Lower lobe of right lung (tissue), 2 donors: ENCODE measurements at regions not wholly inside any gene's neighbourhood (a gene's known extent, or its start where the extent isn't known, plus 50 kb on each side); places are given as distances from the start of the nearest gene placed in this dataset.
A peak's percentile ranks its signal among the peaks of the same experiment; 100 is the strongest.

Experiments
- ATAC-seq, 2 donors: fragments of 200-7000 bp; cut with Tn5 transposase; one replicate each; pipeline ENCODE4 v1.9.1; 2020 to 2022; ENCODE audit warnings: mild to moderate bottlenecking in 2 of 2, moderate library complexity in 2 of 2
- DNase-seq: peaks from one replicate; pipeline ENCODE4 v3.0.0-alpha.2; 2020
- H3K27ac ChIP-seq: fragments of 200-600 bp; one replicate; pipeline ENCODE4 v1.8.0; 2022
- H3K27me3 ChIP-seq: fragments of 200-600 bp; one replicate; pipeline ENCODE4 v1.8.0; 2022; ENCODE audit warnings: low read depth
- H3K36me3 ChIP-seq: fragments of 200-600 bp; one replicate; pipeline ENCODE4 v1.8.0; 2022; ENCODE audit warnings: mild to moderate bottlenecking
- H3K4me1 ChIP-seq: fragments of 200-600 bp; one replicate; pipeline ENCODE4 v1.8.0; 2022
- H3K4me3 ChIP-seq: fragments of 200-600 bp; one replicate; pipeline ENCODE4 v1.8.0; 2022; ENCODE audit warnings: mild to moderate bottlenecking
- H3K9me3 ChIP-seq: fragments of 200-600 bp; one replicate; pipeline ENCODE4 v1.8.0; 2022
- CTCF ChIP-seq: fragments of 200-600 bp; IDR thresholded peaks from one replicate; pipeline ENCODE4 v1.8.0; 2022; ENCODE audit warnings: antibody characterized with exemption, mild to moderate bottlenecking
- intact Hi-C: fragments of 100-400 bp; cut with DNase I; formaldehyde crosslinking; loops from one replicate; pipeline ENCODE4 v1.11.0; 2022
- donor health status: DM: no; HTN: yes; CAD: no; lungs with severe emphysema.

GRCh38 chr3:127426444-127427153 lies 138.8 kb upstream of the PRR20G start:
- ATAC-seq (no peak), DNase-seq (no peak)
- no peak overlapping the region for H3K27ac ChIP-seq
- no peak overlapping the region for H3K4me3 ChIP-seq
- no peaks in the 10 kb centered on the region for H3K9me3 ChIP-seq
- H3K4me1 ChIP-seq: no peaks in the 10 kb centered on the region
- no peaks in the 10 kb centered on the region for H3K36me3 ChIP-seq
- peaks cover 39% of the 10 kb centered on the region for H3K27me3 ChIP-seq
- intact Hi-C loops: no loop called here
- no peak for TF ChIP-seq CTCF

GRCh38 chr3:127425505-127426443 lies 137.9 kb upstream of the PRR20G start:
- intact Hi-C loops: no loop called here

GRCh38 chr3:127424766-127425504 lies 137.1 kb upstream of the PRR20G start:
- no peak for ATAC-seq
- intact Hi-C loops: no loop called here
- Histone ChIP-seq H3K27me3 (peaks cover 32% of the 10 kb centered on the region), H3K27ac (no peak overlapping the region), H3K36me3 (no peaks in the 10 kb centered on the region), H3K4me1 (no peaks in the 10 kb centered on the region), H3K4me3 (no peak overlapping the region), H3K9me3 (no peaks in the 10 kb centered on the region)
- TF ChIP-seq CTCF: no peak
- no peak for DNase-seq

More at GRCh38 chr3:127425505-127426443, 137.9 kb upstream of the PRR20G start:
- DNase-seq (no peak), ATAC-seq (peak in 1 of 2 donors; percentile 4)
- Histone ChIP-seq H3K27ac (no peak overlapping the region), H3K9me3 (no peaks in the 10 kb centered on the region), H3K4me3 (no peak overlapping the region), H3K27me3 (peaks cover 33% of the 10 kb centered on the region), H3K36me3 (no peaks in the 10 kb centered on the region), H3K4me1 (no peaks in the 10 kb centered on the region)
- TF ChIP-seq CTCF: no peak

- peaks cover 29% of the 10 kb centered on the region for H3K27me3 ChIP-seq
These were observed 136.3 kb upstream of the PRR20G start for GRCh38 chr3:127423856-127424765.

More at GRCh38 chr3:127423856-127424765, 136.3 kb upstream of the PRR20G start:
- no peaks in the 10 kb centered on the region for H3K36me3 ChIP-seq
- ATAC-seq (no peak), DNase-seq (no peak)
- no peak overlapping the region for H3K4me3 ChIP-seq
- H3K27ac ChIP-seq: no peak overlapping the region
- H3K4me1 ChIP-seq: no peaks in the 10 kb centered on the region
- H3K9me3 ChIP-seq: no peaks in the 10 kb centered on the region
- no peak for TF ChIP-seq CTCF
- intact Hi-C loops: no loop called here
